Type B pancreatic cell (in vitro differentiated cells): ENCODE measurements at regions not wholly inside any gene's neighbourhood (a gene's known extent, or its start where the extent isn't known, plus 50 kb on each side); places are given as distances from the start of the nearest gene placed in this dataset.
A peak's percentile ranks its signal among the peaks of the same experiment; 100 is the strongest.

Experiments used
- DNase-seq: peaks from one replicate; pipeline ENCODE4 v3.0.0; 2021; ENCODE audit warnings: mixed read lengths; ENCODE audit not compliant: unreplicated experiment; ENCODE audit errors: extremely low spot score
- H3K27ac Mint-ChIP-seq: 2 replicates; pipeline ENCODE4 v1.8.0; 2021; ENCODE audit warnings: mild to moderate bottlenecking, mixed read lengths
- H3K27me3 Mint-ChIP-seq: 2 replicates; pipeline ENCODE4 v1.8.0; 2021; ENCODE audit warnings: mixed read lengths
- H3K36me3 Mint-ChIP-seq: 2 replicates; pipeline ENCODE4 v1.8.0; 2021; ENCODE audit warnings: mixed read lengths
- H3K4me1 Mint-ChIP-seq: one replicate; pipeline ENCODE4 v1.8.0; 2021; ENCODE audit warnings: mixed read lengths; ENCODE audit not compliant: unreplicated experiment
- H3K4me3 Mint-ChIP-seq: 2 replicates; pipeline ENCODE4 v1.8.0; 2021; ENCODE audit warnings: mild to moderate bottlenecking, mixed read lengths
- H3K9me3 Mint-ChIP-seq: 2 replicates; pipeline ENCODE4 v1.8.0; 2021; ENCODE audit warnings: mixed read lengths
- TF ChIP-seq, protein P1 (sequence below): fragments of 200-600 bp; sonication (generic); conservative IDR thresholded peaks from 2 replicates; pipeline ENCODE4 v1.5.0; 2021; ENCODE audit warnings: antibody characterized with exemption, mild to moderate bottlenecking

DNA sequence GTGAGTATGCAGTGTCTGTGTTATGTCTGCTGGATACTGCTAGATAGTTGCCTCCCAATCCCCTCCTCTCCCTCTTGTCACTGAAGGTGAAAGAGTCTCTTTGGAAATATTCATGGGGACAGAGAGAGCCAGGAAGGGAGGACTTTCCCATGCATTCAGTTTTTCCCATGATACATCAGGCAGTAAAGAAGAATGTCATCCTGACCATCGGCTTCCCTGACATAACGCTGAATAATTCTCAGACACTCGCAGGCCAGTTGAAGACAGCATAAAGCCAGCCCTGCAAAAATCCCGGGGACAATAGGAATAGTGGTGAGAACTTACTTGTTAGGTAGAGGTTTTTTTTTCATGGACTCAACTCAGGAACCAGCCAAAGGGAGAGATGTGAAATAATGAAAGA is 58.1 kb downstream of the KLF4 start:
- TF ChIP-seq, protein P1, sequence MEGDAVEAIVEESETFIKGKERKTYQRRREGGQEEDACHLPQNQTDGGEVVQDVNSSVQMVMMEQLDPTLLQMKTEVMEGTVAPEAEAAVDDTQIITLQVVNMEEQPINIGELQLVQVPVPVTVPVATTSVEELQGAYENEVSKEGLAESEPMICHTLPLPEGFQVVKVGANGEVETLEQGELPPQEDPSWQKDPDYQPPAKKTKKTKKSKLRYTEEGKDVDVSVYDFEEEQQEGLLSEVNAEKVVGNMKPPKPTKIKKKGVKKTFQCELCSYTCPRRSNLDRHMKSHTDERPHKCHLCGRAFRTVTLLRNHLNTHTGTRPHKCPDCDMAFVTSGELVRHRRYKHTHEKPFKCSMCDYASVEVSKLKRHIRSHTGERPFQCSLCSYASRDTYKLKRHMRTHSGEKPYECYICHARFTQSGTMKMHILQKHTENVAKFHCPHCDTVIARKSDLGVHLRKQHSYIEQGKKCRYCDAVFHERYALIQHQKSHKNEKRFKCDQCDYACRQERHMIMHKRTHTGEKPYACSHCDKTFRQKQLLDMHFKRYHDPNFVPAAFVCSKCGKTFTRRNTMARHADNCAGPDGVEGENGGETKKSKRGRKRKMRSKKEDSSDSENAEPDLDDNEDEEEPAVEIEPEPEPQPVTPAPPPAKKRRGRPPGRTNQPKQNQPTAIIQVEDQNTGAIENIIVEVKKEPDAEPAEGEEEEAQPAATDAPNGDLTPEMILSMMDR: no peak

DNA sequence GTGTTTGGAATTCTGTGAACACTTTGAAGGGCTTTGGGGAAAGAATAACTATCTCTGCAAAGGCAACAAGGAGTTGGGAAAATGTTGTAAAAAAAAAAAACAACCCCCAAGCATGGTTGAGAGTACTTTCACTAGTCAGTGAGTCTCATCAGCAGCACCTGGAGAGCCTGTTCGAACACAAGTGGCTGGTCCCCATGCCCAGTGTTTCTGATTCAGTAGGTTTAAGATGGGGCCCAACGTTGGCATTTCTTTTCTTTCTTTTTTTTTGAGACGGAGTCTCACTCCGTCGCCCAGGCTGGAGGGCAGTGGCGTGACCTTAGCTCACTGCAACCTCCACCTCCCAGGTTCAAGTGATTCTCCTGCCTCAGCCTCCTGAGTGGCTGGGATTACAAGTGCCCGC is 59.5 kb downstream of the KLF4 start:
- no peak for DNase-seq
- Mint-ChIP-seq H3K27ac (no peak overlapping the region), H3K36me3 (no peaks in the 10 kb centered on the region), H3K27me3 (peaks cover 2% of the 10 kb centered on the region), H3K4me1 (peaks cover 3% of the 10 kb centered on the region), H3K9me3 (no peaks in the 10 kb centered on the region), H3K4me3 (no peak overlapping the region)
- TF ChIP-seq, protein P1: no peak

More for the DNA sequence above, 58.1 kb downstream of the KLF4 start:
- Mint-ChIP-seq H3K36me3 (no peaks in the 10 kb centered on the region), H3K9me3 (no peaks in the 10 kb centered on the region), H3K4me1 (no peaks in the 10 kb centered on the region), H3K27me3 (no peaks in the 10 kb centered on the region), H3K4me3 (no peak overlapping the region), H3K27ac (no peak overlapping the region)
- no peak for DNase-seq

DNA sequence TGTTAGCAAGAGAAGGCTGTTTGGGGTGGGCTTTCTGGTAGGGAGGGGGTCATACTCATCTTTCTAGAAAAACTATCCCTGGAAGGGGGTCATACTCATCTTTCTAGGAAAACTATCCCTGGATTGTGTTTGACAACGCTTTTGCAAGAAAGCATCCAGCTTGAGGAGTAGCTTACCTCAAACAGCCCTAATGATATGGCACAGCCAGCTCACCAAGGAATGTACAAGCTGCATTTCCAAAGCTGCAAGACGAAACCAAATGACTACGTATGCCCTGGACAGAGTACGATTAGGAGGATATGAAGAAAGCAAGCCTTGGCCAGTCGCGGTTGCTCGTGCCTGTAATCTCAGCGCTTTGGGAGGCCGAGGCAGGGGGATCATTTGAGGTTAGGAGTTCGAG is 63.4 kb downstream of the KLF4 start:
- DNase-seq: no peak
- Mint-ChIP-seq H3K4me3 (no peak overlapping the region), H3K9me3 (no peaks in the 10 kb centered on the region), H3K36me3 (no peaks in the 10 kb centered on the region), H3K4me1 (peaks cover 9% of the 10 kb centered on the region), H3K27me3 (peaks cover 2% of the 10 kb centered on the region), H3K27ac (no peak overlapping the region)
- TF ChIP-seq, protein P1: no peak

DNA sequence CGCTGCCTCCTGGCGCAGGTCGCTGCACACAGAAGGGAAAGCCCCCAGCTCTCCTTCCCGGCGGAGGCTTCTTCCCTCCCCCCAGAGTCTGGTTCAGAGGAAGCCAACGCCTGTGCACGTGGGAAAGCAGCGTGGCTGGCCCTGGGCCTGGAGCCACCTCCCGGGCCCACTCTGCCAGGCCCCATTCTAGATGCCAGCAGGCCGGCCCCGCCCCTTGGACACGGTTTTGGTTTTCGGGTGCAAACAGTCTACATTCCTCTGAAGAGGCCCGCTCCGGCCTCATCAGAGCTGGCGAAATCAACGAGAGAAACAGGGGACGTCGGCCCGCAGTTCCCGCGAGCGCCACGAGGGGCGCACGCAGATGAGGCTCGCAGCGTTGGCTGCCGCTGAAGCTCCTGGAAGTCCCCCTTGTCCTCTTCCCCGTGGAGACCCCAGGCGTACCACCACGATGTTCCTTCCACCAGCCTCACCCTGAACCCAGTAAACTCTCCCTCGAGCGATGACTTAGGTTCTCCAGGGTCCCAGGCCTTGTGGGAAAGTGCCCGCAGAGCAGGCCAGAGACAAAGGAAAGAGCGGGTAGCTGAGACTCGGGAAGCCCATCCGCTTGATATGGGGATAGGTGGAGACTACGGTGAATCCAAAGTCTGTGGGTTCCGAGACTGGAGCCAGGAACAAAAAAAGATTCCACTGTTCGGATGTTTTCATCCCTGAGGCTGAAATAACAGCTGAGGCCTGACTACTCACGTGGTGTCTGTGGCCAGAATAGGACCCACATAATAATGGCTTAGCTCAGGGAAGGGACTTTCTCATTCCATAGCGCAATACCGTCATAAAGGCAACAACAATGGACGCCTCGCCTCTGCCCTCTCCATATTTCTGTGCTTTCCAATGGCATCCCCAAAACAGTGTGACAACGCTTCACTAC is 64.2 kb downstream of the KLF4 start:
- Mint-ChIP-seq H3K4me1 (peaks cover 9% of the 10 kb centered on the region), H3K27me3 (peaks cover 2% of the 10 kb centered on the region), H3K4me3 (peak overlapping the region; percentile 41), H3K27ac (peak overlapping the region; percentile 68), H3K36me3 (no peaks in the 10 kb centered on the region), H3K9me3 (no peaks in the 10 kb centered on the region)
- DNase-seq: peak; percentile 75
- TF ChIP-seq, protein P1: peak; percentile 97

DNA sequence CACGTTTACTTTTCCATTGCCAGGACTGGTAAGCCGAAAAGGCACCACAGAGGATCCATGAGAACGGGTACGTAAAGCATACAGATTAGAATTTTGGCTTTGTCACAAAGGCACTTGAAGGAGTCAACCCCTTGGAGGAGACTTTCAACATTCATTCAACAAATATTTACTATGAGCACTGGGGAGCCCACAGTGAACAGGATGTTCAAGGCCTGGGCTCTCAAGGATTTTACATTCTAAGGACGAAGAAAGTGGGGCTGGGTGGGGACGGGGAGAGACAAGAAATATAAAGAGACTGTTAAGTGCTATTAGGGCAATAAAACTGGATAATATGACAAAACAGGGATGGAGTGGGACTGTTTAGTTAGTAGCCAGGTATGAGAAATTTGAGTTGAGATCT is 66.0 kb downstream of the KLF4 start:
- H3K36me3 Mint-ChIP-seq: no peaks in the 10 kb centered on the region
- TF ChIP-seq, protein P1: no peak
- H3K9me3 Mint-ChIP-seq: no peaks in the 10 kb centered on the region
- no peak for DNase-seq
- peaks cover 2% of the 10 kb centered on the region for H3K27me3 Mint-ChIP-seq
- H3K4me1 Mint-ChIP-seq: peaks cover 9% of the 10 kb centered on the region
- no peak overlapping the region for H3K4me3 Mint-ChIP-seq
- H3K27ac Mint-ChIP-seq: no peak overlapping the region
